IMR-90 (cell line): ENCODE measurements at regions not wholly inside any gene's neighbourhood (a gene's known extent, or its start where the extent isn't known, plus 50 kb on each side); places are given as distances from the start of the nearest gene placed in this dataset.

Experiments
- ATAC-seq: fragments of 200-7000 bp; cut with Tn5 transposase; 2 replicates; pipeline ENCODE4 v1.9.1; 2020; ENCODE audit warnings: low read depth, mild to moderate bottlenecking, moderate library complexity
- BruUV-seq: library from RNA; stranded (reverse); fragments of 400-500 nt; replicated peaks from 2 replicates; lab custom pipeline; 2021; lab: Mats Ljungman, UMichigan
- CTCF ChIA-PET: fragments of 300-600 bp; formaldehyde crosslinking; extraction: SDS; loops from one replicate; lab custom pipeline; 2021; ENCODE audit warnings: antibody characterized with exemption; lab: Yijun Ruan, JAX
- POLR2A ChIA-PET: fragments of 300-600 bp; sonication (Branson Sonifier 250); formaldehyde crosslinking; loops from one replicate; lab custom pipeline; 2022; ENCODE audit warnings: antibody characterized with exemption; ENCODE audit not compliant: unreplicated experiment; lab: Charles Lee
- DNase-seq: peaks from one replicate; pipeline ENCODE4 v3.0.0; 2013
- H2AFZ ChIP-seq: replicated peaks from 2 replicates; pipeline ENCODE3; 2013; ENCODE audit warnings: low read length, mild to moderate bottlenecking; ENCODE audit not compliant: poor library complexity
- H2AK5ac ChIP-seq: 2 replicates; pipeline ENCODE4 v1.6.1; 2013; ENCODE audit warnings: low read depth, low read length, inconsistent platforms
- H2AK9ac ChIP-seq: replicated peaks from 2 replicates; pipeline ENCODE3; 2013; ENCODE audit warnings: mild to moderate bottlenecking, low read depth, low read length, moderate library complexity; ENCODE audit not compliant: poor library complexity
- H2BK120ac ChIP-seq: 2 replicates; pipeline ENCODE4 v1.6.1; 2013; ENCODE audit warnings: low read depth, low read length, inconsistent platforms
- H2BK15ac ChIP-seq: 3 replicates; pipeline ENCODE4 v1.6.1; 2013; ENCODE audit warnings: low read depth, low read length, inconsistent platforms
- H2BK20ac ChIP-seq: 2 replicates; pipeline ENCODE4 v1.6.1; 2013; ENCODE audit warnings: low read depth, mild to moderate bottlenecking, inconsistent platforms, low read length, moderate library complexity
- H2BK5ac ChIP-seq: 2 replicates; pipeline ENCODE4 v1.6.1; 2013; ENCODE audit warnings: mild to moderate bottlenecking, low read depth, low read length, inconsistent platforms; ENCODE audit not compliant: poor library complexity, severe bottlenecking
- H3K14ac ChIP-seq: replicated peaks from 2 replicates; pipeline ENCODE4 v1.6.1; 2013; ENCODE audit warnings: low read depth, low read length, inconsistent platforms
- H3K18ac ChIP-seq: 2 replicates; pipeline ENCODE4 v1.6.1; 2013; ENCODE audit warnings: low read depth, low read length, control low read depth
- H3K23ac ChIP-seq: 2 replicates; pipeline ENCODE4 v1.6.1; 2013; ENCODE audit warnings: low read depth, low read length, inconsistent platforms
- H3K27ac ChIP-seq: 2 replicates; pipeline ENCODE4 v1.5.1; 2013; ENCODE audit warnings: mild to moderate bottlenecking, control low read depth, low read length; ENCODE audit not compliant: insufficient read depth
- H3K27me3 ChIP-seq: 2 replicates; pipeline ENCODE4 v1.6.1; 2013; ENCODE audit warnings: low read length; ENCODE audit not compliant: control insufficient read depth, insufficient read depth
- H3K36me3 ChIP-seq: 2 replicates; pipeline ENCODE4 v1.6.1; 2013; ENCODE audit warnings: low read length, mixed read lengths; ENCODE audit not compliant: control insufficient read depth, insufficient read depth
- H3K4ac ChIP-seq: 2 replicates; pipeline ENCODE4 v1.6.1; 2013; ENCODE audit warnings: low read depth, low read length, inconsistent platforms
- H3K4me1 ChIP-seq: 2 replicates; pipeline ENCODE4 v1.6.1; 2013; ENCODE audit warnings: low read length, mixed read lengths; ENCODE audit not compliant: control insufficient read depth, insufficient read depth
- H3K4me2 ChIP-seq: 2 replicates; pipeline ENCODE4 v1.6.1; 2013; ENCODE audit warnings: low read depth, mild to moderate bottlenecking, control low read depth, low read length, moderate library complexity
- H3K4me3 ChIP-seq: 2 replicates; pipeline ENCODE4 v1.5.1; 2013; ENCODE audit warnings: low read depth, mild to moderate bottlenecking, control low read depth, low read length, moderate library complexity; ENCODE audit not compliant: insufficient read depth
- H3K56ac ChIP-seq: 2 replicates; pipeline ENCODE4 v1.6.1; 2013; ENCODE audit warnings: low read length, inconsistent platforms; ENCODE audit not compliant: insufficient read depth; ENCODE audit errors: extremely low read depth
- H3K79me1 ChIP-seq, 2 experiments: 2 replicates each; pipeline ENCODE4 v1.6.1; 2013; ENCODE audit warnings: low read length in 2 of 2, inconsistent platforms in 1 of 2, low read depth in 1 of 2
- H3K9ac ChIP-seq: 2 replicates; pipeline ENCODE4 v1.6.1; 2013; ENCODE audit warnings: low read depth, low read length, control low read depth
- H3K9me1 ChIP-seq: 2 replicates; pipeline ENCODE4 v1.6.1; 2013; ENCODE audit warnings: low read length, inconsistent platforms; ENCODE audit not compliant: insufficient read depth
- H3K9me3 ChIP-seq: 2 replicates; pipeline ENCODE4 v1.6.1; 2013; ENCODE audit warnings: low read length; ENCODE audit not compliant: control insufficient read depth, insufficient read depth
- H4K20me1 ChIP-seq: 2 replicates; pipeline ENCODE4 v1.6.1; 2013; ENCODE audit warnings: low read length, inconsistent platforms; ENCODE audit not compliant: insufficient read depth
- H4K5ac ChIP-seq: 2 replicates; pipeline ENCODE4 v1.6.1; 2013; ENCODE audit warnings: mild to moderate bottlenecking, low read depth, low read length, control low read depth
- H4K8ac ChIP-seq, 2 experiments: 2 replicates each; pipeline ENCODE4 v1.6.1; 2013; ENCODE audit warnings: low read depth in 2 of 2, low read length in 2 of 2, control low read depth in 1 of 2, inconsistent platforms in 1 of 2
- H4K91ac ChIP-seq: 2 replicates; pipeline ENCODE4 v1.6.1; 2013; ENCODE audit warnings: low read depth, low read length, inconsistent platforms; ENCODE audit not compliant: insufficient read depth
- BHLHE40 ChIP-seq: fragments of 150-350 bp; IDR thresholded peaks from 2 replicates; pipeline ENCODE4 v1.6.1; 2016; ENCODE audit warnings: mild to moderate bottlenecking, low read depth, low read length
- CEBPB ChIP-seq: IDR thresholded peaks from 2 replicates; pipeline ENCODE4 v1.6.1; 2012; ENCODE audit warnings: low read depth, low read length, improper control_type of control experiment
- CHD1 ChIP-seq: IDR thresholded peaks from 2 replicates; pipeline ENCODE4 v1.6.1; 2012; ENCODE audit warnings: low read depth, low read length, improper control_type of control experiment
- CTCF ChIP-seq: conservative IDR thresholded peaks from 2 replicates; pipeline ENCODE4 v1.5.1; 2012; ENCODE audit warnings: mild to moderate bottlenecking, low read depth, low read length, improper control_type of control experiment
- FOS ChIP-seq: fragments of 150-350 bp; IDR thresholded peaks from 2 replicates; pipeline ENCODE4 v1.6.1; 2016; ENCODE audit warnings: low read depth, low read length
- MAFK ChIP-seq: IDR thresholded peaks from 2 replicates; pipeline ENCODE4 v1.6.1; 2012; ENCODE audit warnings: low read depth, low read length, improper control_type of control experiment
- MAZ ChIP-seq: IDR thresholded peaks from 2 replicates; pipeline ENCODE4 v1.6.1; 2012; ENCODE audit warnings: low read depth, mild to moderate bottlenecking, low read length, improper control_type of control experiment, moderate library complexity, borderline replicate concordance
- MXI1 ChIP-seq: IDR thresholded peaks from 2 replicates; pipeline ENCODE4 v1.6.1; 2012; ENCODE audit warnings: low read depth, mild to moderate bottlenecking, low read length, moderate library complexity, borderline replicate concordance
- NFE2L2 ChIP-seq: fragments of 150-350 bp; IDR thresholded peaks from 2 replicates; pipeline ENCODE4 v1.6.1; 2016; ENCODE audit warnings: low read depth, mild to moderate bottlenecking, low read length
- POLR2A ChIP-seq: IDR thresholded peaks from 2 replicates; pipeline ENCODE4 v1.6.1; 2012; ENCODE audit warnings: mild to moderate bottlenecking, low read depth, low read length
- RAD21 ChIP-seq: IDR thresholded peaks from 2 replicates; pipeline ENCODE4 v1.6.1; 2012; ENCODE audit warnings: low read length, improper control_type of control experiment
- RCOR1 ChIP-seq: IDR thresholded peaks from 2 replicates; pipeline ENCODE4 v1.6.1; 2012; ENCODE audit warnings: mild to moderate bottlenecking, low read length, improper control_type of control experiment; ENCODE audit not compliant: insufficient replicate concordance
- RFX5 ChIP-seq: IDR thresholded peaks from 2 replicates; pipeline ENCODE4 v1.8.0; 2012; ENCODE audit warnings: low read depth, mild to moderate bottlenecking, low read length, moderate library complexity
- USF2 ChIP-seq: fragments of 150-350 bp; IDR thresholded peaks from 2 replicates; pipeline ENCODE4 v1.6.1; 2017; ENCODE audit warnings: mild to moderate bottlenecking, antibody characterized with exemption, low read length, low read depth
- WGBS, 2 experiments: methylation state at CpG; one replicate each; pipeline versions ENCODE4 v1.1.5 to v1.1.7; 2013; ENCODE audit warnings: missing lambda C conversion rate in 2 of 2; ENCODE audit not compliant: insufficient read length in 1 of 2; ENCODE audit errors: extremely low coverage in 2 of 2; 5-methylcytosine and 5-hydroxymethylcytosine counted together
- dilution Hi-C: fragments of 300-500 bp; cut with HindIII; formaldehyde crosslinking; loops from one replicate; pipeline ENCODE4 v1.14.3; 2018; ENCODE audit warnings: low sequenced_read_pairs; ENCODE audit not compliant: unreplicated experiment
- in situ Hi-C: fragments of 300-500 bp; cut with MboI; formaldehyde crosslinking; loops from 3 replicates; pipeline ENCODE4 v1.14.3; 2019; ENCODE audit warnings: low sequenced_read_pairs, inconsistent platforms, mixed read lengths
- intact Hi-C: fragments of 100-400 bp; cut with micrococcal nuclease; formaldehyde crosslinking; loops from 2 replicates; pipeline ENCODE4 v1.10.0; 2022
- TF ChIP-seq, protein P1 (sequence below): fragments of 150-350 bp; IDR thresholded peaks from 2 replicates; pipeline ENCODE4 v1.6.1; 2016; ENCODE audit warnings: low read depth, mild to moderate bottlenecking, low read length, moderate library complexity, borderline replicate concordance

DNA sequence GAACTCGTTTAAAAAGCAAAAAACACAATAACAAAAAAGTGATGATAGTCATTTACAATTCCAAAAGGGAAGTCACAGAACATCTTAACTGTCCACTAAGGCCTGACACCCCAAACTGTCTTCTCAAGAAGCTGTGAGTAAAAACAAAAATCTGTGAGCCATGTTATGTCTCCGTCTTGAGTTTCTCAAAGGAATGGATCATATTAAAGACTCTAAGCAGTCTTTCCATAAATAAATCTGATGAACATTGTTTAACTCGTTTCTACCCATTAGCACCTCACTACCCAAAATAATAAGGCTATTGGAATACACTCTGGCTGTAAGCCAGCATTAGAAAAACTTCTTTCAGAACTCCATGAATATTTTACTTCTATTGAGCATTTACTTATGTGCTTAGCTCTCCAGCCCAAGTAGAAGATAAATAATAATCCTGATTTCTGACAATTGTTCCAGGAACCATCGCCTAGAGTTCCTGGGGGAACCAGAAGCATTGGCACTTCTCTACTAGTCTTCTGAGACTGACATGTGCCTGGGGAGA is 396.0 kb downstream of the STK39 start:
- no peaks in the 10 kb centered on the region for H3K36me3 ChIP-seq
- H3K56ac ChIP-seq, result no peak overlapping the region
- H3K9me3 ChIP-seq, result no peaks in the 10 kb centered on the region
- no peak overlapping the region for H3K27ac ChIP-seq
- H4K5ac ChIP-seq, result no peak overlapping the region
- in situ Hi-C loops, result no loop called here
- no peak overlapping the region for H3K23ac ChIP-seq
- H3K79me1 ChIP-seq, result no peaks in the 10 kb centered on the region
- POLR2A ChIA-PET, result no interaction called here
- no peak overlapping the region for H4K8ac ChIP-seq
- H3K4ac ChIP-seq, result no peak overlapping the region
- no peak overlapping the region for H4K91ac ChIP-seq
- dilution Hi-C loops, result no loop called here
- H2BK5ac ChIP-seq, result no peak overlapping the region
- H3K4me1 ChIP-seq, result no peaks in the 10 kb centered on the region
- no peak overlapping the region for H2BK15ac ChIP-seq
- no peak overlapping the region for H2BK120ac ChIP-seq
- intact Hi-C loops, result no loop called here
- no peak overlapping the region for H2AK5ac ChIP-seq
- no peaks in the 10 kb centered on the region for H4K20me1 ChIP-seq
- no peaks in the 10 kb centered on the region for H3K9me1 ChIP-seq
- no peak overlapping the region for H3K4me2 ChIP-seq
- TF ChIP-seq MAFK, result no peak
- no peak for TF ChIP-seq CEBPB
- TF ChIP-seq MAZ, result no peak
- no peak for TF ChIP-seq RFX5
- TF ChIP-seq CTCF, result no peak
- TF ChIP-seq CHD1, result no peak
- TF ChIP-seq RCOR1, result no peak
- no peak for TF ChIP-seq POLR2A
- TF ChIP-seq, protein P1, sequence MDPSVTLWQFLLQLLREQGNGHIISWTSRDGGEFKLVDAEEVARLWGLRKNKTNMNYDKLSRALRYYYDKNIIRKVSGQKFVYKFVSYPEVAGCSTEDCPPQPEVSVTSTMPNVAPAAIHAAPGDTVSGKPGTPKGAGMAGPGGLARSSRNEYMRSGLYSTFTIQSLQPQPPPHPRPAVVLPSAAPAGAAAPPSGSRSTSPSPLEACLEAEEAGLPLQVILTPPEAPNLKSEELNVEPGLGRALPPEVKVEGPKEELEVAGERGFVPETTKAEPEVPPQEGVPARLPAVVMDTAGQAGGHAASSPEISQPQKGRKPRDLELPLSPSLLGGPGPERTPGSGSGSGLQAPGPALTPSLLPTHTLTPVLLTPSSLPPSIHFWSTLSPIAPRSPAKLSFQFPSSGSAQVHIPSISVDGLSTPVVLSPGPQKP, result no peak
- no peak for TF ChIP-seq NFE2L2
- TF ChIP-seq USF2, result no peak
- no peak for TF ChIP-seq FOS
- TF ChIP-seq MXI1, result no peak
- TF ChIP-seq RAD21, result no peak
- TF ChIP-seq BHLHE40, result no peak
- no peak overlapping the region for H3K9ac ChIP-seq
- ATAC-seq, result no peak
- no peaks in the 10 kb centered on the region for H3K27me3 ChIP-seq
- DNase-seq, result no peak
- H2AK9ac ChIP-seq, result no peak overlapping the region
- no peak overlapping the region for H3K18ac ChIP-seq
- H3K4me3 ChIP-seq, result no peak overlapping the region
- WGBS, 2 experiments, result no CpG with 5 or more reads among the region's 4 CpGs
- CTCF ChIA-PET, result interaction anchor here (1.0 kb wide), 1 partner anchor 10 kb away, joined by 4 read pairs; no protein-coding TSS in a partner anchor
- no peak overlapping the region for H2AFZ ChIP-seq
- no peak overlapping the region for H2BK20ac ChIP-seq
- H3K14ac ChIP-seq, result no peak overlapping the region
- BruUV-seq, result no TSS peak
